GM21360 (cell line): ENCODE measurements at regions not wholly inside any gene's neighbourhood (a gene's known extent, or its start where the extent isn't known, plus 50 kb on each side); places are given as distances from the start of the nearest gene placed in this dataset.

Experiments
- ATAC-seq: cut with Tn5 transposase; IDR thresholded peaks from one replicate; pipeline ENCODE4 v1.9.1; 2021; ENCODE audit warnings: mild to moderate bottlenecking, moderate library complexity; ENCODE audit not compliant: unreplicated experiment

- ATAC-seq: no peak
These were observed 375.1 kb upstream of the ID2 start for GRCh38 chr2:8306530-8307351.

DNA sequence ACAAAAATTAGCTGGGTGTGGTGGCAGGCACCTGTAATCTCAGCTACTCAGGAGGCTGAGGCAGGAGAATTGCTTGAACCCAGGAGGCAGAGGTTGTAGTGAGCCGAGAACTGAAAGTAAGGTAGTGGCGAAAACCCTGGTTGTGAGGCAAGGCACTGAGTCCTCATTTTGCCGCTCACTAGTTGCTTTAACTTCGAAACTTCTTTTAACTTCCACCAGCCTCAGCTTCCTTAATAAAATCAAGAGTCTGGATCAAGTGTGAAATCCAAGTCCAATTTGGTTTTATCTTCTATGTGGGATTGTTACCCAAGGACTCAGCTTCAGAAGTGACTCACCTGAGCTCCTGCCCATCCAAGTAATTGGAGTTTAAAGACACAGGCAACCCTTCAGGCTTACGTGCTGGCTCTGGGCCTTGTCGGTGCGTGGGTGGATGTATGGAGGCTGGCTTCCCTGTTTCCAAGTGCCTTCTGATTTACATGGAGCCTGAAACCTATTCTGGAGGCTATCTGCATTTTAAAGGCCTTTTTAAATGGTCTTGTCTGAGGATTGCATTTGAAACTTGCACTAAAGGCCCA, 374.2 kb upstream of the ID2 start:
- ATAC-seq: no peak

DNA sequence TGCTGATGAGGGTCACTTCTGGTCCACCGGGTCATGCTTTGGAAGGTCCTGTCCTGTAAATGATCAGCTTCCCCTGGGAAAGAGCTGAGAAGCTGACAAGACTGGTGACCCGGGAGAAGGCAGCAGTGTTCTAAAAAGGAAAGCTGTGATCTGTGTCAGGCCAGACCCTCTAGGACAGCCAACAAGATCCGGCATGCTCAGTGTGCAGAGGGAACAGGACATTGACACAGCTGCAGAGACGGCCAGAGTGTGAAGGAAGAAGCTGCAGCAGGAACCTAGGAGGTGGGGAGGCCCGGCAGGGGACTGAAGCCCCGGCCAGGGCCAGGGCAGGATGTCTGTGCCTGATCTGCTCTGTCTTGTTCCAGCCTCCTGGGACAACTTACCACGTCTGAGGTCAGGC, 372.7 kb upstream of the ID2 start:
- ATAC-seq: no peak

DNA sequence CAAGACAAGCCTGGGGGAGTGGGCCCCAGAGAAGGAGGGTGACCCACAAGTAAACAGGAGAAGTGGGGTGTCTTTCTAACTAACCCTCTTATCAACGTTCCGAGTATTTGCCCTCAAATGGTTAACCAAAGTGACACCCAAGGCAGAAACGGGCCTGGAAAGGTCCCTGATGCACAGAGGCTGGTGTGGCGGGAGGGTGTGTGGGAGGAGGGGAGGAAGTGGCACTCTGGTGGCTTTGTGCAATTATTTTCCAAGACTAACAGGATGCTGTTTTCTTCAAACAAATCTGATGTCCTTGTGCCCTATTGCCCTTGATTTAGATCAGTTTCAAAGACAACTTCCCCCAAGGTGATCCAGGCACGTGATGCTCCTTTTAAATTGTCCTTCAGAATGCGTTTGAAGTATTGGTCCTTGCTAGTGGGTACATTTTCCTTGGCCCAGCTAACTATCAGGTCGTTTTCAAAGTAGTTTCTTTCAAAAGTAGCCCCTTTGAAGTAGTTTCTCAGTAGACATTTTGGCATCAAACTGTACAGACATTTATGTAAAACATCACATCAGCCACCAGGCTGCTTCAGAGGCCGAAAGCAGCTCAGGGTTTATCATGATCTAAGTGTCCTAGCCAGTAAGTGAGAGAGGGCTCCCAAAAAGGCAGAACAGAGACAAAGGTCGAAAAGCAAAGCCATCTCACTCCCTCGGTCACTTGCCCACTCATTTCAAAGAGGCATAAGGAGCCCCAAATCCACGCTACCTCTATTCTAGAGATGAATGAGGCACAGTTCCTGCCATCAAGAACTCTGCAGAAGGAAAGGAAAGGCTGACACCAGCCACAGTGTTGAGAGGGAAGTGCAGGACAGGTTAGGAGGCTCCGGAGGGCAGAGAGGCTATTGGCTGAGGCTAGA, 371.1 kb upstream of the ID2 start:
- no peak for ATAC-seq

GRCh38 chr2:8312221-8312620, 369.6 kb upstream of the ID2 start:
- no peak for ATAC-seq

- peak; percentile 79 for ATAC-seq
These were observed 368.7 kb upstream of the ID2 start for GRCh38 chr2:8312861-8313830.

GRCh38 chr2:8314063-8314462, 367.8 kb upstream of the ID2 start:
- ATAC-seq: no peak

DNA sequence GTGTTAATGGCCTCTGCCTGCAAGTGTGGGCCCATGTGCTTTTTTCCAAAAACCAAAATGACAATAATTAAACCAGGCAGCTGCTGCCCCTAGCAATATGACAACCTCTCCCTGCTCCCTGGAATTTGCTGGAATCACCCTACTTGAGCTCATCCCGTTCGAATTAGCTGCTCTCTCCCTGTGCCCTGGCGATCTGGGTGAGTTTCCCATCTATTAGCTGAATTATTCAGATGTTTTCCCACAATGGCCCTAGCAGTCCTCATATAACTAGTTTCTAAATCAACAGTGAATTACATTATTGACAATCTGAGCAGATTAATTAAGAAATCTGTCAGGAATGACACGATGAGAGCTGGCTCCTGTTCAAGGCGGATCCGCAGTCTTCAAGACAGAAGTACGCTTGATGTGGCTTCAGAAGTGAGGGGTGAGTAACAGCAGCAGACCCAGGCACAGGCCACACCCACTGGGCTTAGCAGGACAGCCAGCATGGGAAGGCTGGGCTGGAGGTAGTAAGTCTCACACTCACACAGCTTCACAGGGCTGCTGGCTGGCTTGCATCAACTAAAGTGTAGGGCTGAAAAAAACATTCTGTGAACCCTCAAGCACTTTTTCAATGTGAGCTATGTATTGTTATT, 366.2 kb upstream of the ID2 start:
- ATAC-seq: no peak

- ATAC-seq: no peak
These were observed 365.5 kb upstream of the ID2 start for GRCh38 chr2:8316356-8316755.

DNA sequence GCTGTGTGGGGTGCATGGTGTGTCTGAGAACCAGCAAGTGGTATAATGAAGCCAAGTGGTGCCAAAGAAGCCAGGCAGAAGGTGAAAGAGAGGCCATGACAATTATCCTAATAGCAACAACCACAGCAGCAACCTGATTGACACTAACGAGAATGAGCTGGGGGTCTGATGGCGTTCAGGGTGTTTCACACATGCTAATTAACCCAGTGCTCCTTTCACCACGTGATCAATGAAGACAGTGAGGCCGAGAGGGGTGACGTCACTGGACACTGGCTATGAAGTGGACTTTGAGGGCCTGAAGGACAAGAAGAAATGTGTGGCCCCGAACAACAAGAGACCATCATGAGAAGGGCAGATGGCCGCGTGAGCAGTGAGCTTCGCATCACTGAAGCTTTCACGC, 364.4 kb upstream of the ID2 start:
- no peak for ATAC-seq

DNA sequence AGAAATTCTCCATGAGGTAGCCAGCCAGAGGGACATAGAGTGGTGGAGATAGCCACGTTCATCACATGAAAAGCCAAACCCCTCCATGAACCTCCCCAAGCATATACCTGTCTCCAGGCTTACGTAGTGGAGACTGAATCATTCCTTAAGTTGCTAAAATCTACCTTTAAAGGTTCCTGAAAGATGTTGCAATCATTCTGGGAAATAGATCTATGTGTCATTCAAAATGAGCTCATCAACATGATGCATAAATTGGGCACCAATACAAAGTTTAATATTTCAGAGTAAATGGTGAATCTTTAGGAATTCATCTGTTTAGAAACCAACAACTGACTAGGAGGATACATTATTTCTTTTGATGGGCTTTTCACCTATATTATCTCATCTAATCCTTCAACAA, 362.6 kb upstream of the ID2 start:
- ATAC-seq: no peak

DNA sequence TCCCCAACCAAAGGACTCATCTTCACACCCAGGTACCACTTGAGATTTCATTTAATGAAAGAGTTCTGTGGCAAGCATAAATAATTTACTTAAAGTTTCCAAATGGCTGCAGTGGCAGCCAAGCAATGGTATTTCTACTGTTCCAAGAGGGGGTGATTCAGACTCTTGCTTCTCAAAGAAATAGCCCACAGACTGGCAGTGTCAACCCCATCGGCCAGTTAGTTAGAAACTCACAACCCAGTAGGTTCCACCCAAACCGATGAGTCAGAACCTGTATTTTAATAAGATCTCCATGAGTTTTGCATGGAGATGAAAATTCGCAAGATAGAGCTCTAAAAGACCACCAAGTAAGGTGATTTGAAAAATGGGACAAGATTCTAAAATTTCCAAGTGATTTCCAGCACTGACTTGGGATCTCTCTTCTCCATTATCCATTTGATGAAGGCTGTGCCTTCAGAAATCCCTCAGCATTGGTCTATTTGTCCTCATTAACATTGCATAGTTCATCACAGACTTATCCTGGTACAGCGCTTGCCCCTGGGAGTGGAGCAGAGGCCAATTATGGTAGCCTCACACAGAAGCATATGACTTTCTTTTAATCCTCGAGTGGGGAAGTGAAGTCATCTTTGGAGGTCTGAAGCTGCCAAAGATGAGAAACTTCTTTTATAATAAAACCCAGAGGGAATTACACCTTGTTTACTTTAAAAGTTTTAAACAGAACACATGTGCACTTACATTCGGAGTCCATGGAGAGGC, 361.4 kb upstream of the ID2 start:
- ATAC-seq: no peak

- no peak for ATAC-seq
These were observed 359.2 kb upstream of the ID2 start for GRCh38 chr2:8322634-8323033.

DNA sequence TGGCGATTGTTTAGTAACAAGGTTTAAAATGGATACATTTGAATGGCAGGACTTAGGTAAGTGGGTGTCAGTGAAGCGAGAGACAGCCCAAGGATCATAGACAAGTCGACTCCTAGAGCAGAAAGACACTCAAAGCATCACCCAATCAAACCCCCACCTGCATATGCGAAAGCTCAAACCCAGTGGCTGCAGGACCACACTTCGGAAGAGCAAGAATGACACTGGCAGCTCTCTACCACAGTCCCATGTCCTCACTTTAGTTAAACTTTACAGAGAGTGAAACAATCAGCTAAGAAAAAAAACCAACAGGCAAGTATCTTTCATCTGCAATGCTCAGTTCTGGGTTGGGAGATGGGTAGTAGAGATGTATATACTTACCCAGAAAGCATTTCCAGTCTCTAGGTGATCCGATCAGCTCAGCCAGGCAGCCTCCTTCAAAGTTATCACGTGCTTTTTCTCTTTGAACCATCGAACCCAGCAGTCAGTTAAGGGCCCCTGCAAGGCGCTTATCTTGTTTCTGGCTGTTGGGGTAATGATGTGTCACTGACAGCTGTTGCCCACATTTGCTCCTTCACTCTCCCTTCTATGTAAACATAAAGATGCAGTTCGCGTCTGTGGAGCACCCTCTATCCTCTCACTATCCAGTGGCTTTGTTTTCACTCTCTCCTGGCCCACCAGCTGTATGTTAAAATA, 357.5 kb upstream of the ID2 start:
- ATAC-seq: no peak

DNA sequence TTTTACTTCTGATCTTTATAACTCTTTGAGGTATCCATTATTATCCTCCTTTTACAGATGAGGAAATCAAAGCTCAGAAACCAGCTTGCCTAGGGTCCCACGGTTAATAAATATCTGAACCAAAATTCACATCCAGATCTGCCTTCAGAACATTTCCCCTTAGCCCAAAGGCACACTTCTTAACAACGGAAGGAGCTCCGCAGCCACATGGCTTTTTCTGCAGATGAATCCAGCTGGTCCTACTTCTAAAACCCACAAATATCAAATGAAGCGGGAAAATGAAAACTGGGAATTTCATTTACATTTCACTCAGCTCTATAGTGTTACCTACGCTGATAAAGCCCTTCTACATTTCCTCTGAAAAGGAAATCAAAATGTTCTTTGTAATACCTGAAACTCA, 357.0 kb upstream of the ID2 start:
- ATAC-seq: no peak

- no peak for ATAC-seq
These were observed 354.3 kb upstream of the ID2 start for GRCh38 chr2:8327371-8328100.

GRCh38 chr2:8328217-8328616, 353.6 kb upstream of the ID2 start:
- no peak for ATAC-seq
